Liver (tissue), 8 donors: ENCODE measurements at regions not wholly inside any gene's neighbourhood (a gene's known extent, or its start where the extent isn't known, plus 50 kb on each side); places are given as distances from the start of the nearest gene placed in this dataset.

Experiments used
- DNase-seq: peaks from one replicate; pipeline ENCODE4 v3.0.0-alpha.2; 2017; ENCODE audit warnings: low spot score
- H3K27ac ChIP-seq, 2 donors: one replicate each; pipeline ENCODE4 v1.7.0; 2013; ENCODE audit warnings: inconsistent platforms in 2 of 2, low read length in 2 of 2, control low read depth in 1 of 2, low read depth in 1 of 2, mild to moderate bottlenecking in 1 of 2
- H3K27me3 ChIP-seq, 4 donors: one replicate each; pipeline versions ENCODE4 v1.6.1 to v1.7.0; 2013; ENCODE audit warnings: low read length in 3 of 4, inconsistent platforms in 1 of 4, mild to moderate bottlenecking in 1 of 4, moderate library complexity in 1 of 4; ENCODE audit not compliant: control insufficient read depth in 4 of 4, insufficient read depth in 4 of 4
- H3K36me3 ChIP-seq, 4 donors: one replicate each; pipeline versions ENCODE4 v1.6.1 to v1.7.0; 2013; ENCODE audit warnings: low read length in 3 of 4, mild to moderate bottlenecking in 3 of 4, low read depth in 1 of 4, moderate library complexity in 1 of 4; ENCODE audit not compliant: control insufficient read depth in 4 of 4, insufficient read depth in 3 of 4
- H3K4me1 ChIP-seq, 4 donors: one replicate each; pipeline versions ENCODE4 v1.6.1 to v1.7.0; 2013; ENCODE audit warnings: low read length in 3 of 4, mild to moderate bottlenecking in 3 of 4, moderate library complexity in 1 of 4; ENCODE audit not compliant: control insufficient read depth in 4 of 4, insufficient read depth in 4 of 4
- H3K4me3 ChIP-seq, 3 donors: one replicate each; pipeline versions ENCODE4 v1.6.1 to v1.7.0; 2013; ENCODE audit warnings: low read length in 3 of 3, control low read depth in 1 of 3, low read depth in 1 of 3, mild to moderate bottlenecking in 1 of 3
- H3K9ac ChIP-seq, 2 donors: one replicate each; pipeline ENCODE4 v1.7.0; 2013; ENCODE audit warnings: low read length in 2 of 2, mild to moderate bottlenecking in 2 of 2, moderate library complexity in 2 of 2, control low read depth in 1 of 2, low read depth in 1 of 2
- H3K9me3 ChIP-seq, 4 donors: one replicate each; pipeline versions ENCODE4 v1.6.1 to v1.7.0; 2013; ENCODE audit warnings: low read length in 3 of 4; ENCODE audit not compliant: control insufficient read depth in 4 of 4
- EGR1 ChIP-seq, 2 donors: IDR thresholded peaks; 2 replicates each; pipeline ENCODE4 v1.6.1; 2016 to 2018; ENCODE audit warnings: antibody characterized with exemption in 2 of 2, low read depth in 2 of 2
- FOXA1 ChIP-seq: IDR thresholded peaks from 2 replicates; pipeline ENCODE4 v1.6.1; 2016; ENCODE audit warnings: antibody characterized with exemption
- FOXA2 ChIP-seq: IDR thresholded peaks from 2 replicates; pipeline ENCODE4 v1.6.1; 2016; ENCODE audit warnings: antibody characterized with exemption
- GABPA ChIP-seq, 2 donors: IDR thresholded peaks in 1 of 2; conservative IDR thresholded peaks in 1 of 2; 2 replicates each; pipeline ENCODE4 v1.6.1; 2016; ENCODE audit warnings: antibody characterized with exemption in 2 of 2, mild to moderate bottlenecking in 1 of 2, moderate library complexity in 1 of 2
- HNF4A ChIP-seq, 2 donors: conservative IDR thresholded peaks; 2 replicates each; pipeline ENCODE4 v1.6.1; 2016; ENCODE audit warnings: antibody characterized with exemption in 2 of 2, mild to moderate bottlenecking in 2 of 2
- JUND ChIP-seq, 2 donors: IDR thresholded peaks; 2 replicates each; pipeline ENCODE4 v1.6.1; 2016; ENCODE audit warnings: antibody characterized with exemption in 2 of 2
- MAX ChIP-seq: IDR thresholded peaks from 2 replicates; pipeline ENCODE4 v1.6.1; 2016; ENCODE audit warnings: antibody characterized with exemption
- NR2F2 ChIP-seq: IDR thresholded peaks from 2 replicates; pipeline ENCODE4 v1.6.1; 2016; ENCODE audit warnings: antibody characterized with exemption
- RAD21 ChIP-seq, 2 donors: IDR thresholded peaks; 2 replicates each; pipeline ENCODE4 v1.6.1; 2016; ENCODE audit warnings: antibody characterized with exemption in 2 of 2, mild to moderate bottlenecking in 2 of 2
- REST ChIP-seq: IDR thresholded peaks from 2 replicates; pipeline ENCODE4 v1.6.1; 2016; ENCODE audit warnings: antibody characterized with exemption, mild to moderate bottlenecking
- RXRA ChIP-seq, 2 donors: IDR thresholded peaks; 2 replicates each; pipeline ENCODE4 v1.6.1; 2017 to 2018; ENCODE audit warnings: antibody characterized with exemption in 2 of 2, mild to moderate bottlenecking in 1 of 2
- SP1 ChIP-seq: IDR thresholded peaks from 2 replicates; pipeline ENCODE4 v1.6.1; 2018; ENCODE audit warnings: antibody characterized with exemption, mild to moderate bottlenecking
- TAF1 ChIP-seq: conservative IDR thresholded peaks from 2 replicates; pipeline ENCODE4 v1.6.1; 2016; ENCODE audit warnings: antibody characterized with exemption, mild to moderate bottlenecking
- WGBS: extraction: QIAGEN DNeasy Blood & Tissue Kit; methylation state at CpG from one replicate; pipeline ENCODE4 v1.1.7; 2013; 5-methylcytosine and 5-hydroxymethylcytosine counted together
- TF ChIP-seq, protein P1 (sequence below): fragments of 150-350 bp; IDR thresholded peaks from 2 replicates; pipeline ENCODE4 v1.5.1; 2017; ENCODE audit warnings: improper control_type of control experiment, low read depth, low read length; ENCODE audit not compliant: missing input control
- TF ChIP-seq, protein P2 (sequence below): IDR thresholded peaks from 2 replicates; pipeline ENCODE4 v1.6.1; 2016; ENCODE audit warnings: antibody characterized with exemption
- donor health status: healthy.
- donor health status: healthy.
- donor health status: healthy.
- donor health status: healthy.
- donor health status: healthy.

GRCh38 chr12:88985011-88985410, 367.3 kb downstream of the DUSP6 start (continued):
- TF ChIP-seq, protein P1, sequence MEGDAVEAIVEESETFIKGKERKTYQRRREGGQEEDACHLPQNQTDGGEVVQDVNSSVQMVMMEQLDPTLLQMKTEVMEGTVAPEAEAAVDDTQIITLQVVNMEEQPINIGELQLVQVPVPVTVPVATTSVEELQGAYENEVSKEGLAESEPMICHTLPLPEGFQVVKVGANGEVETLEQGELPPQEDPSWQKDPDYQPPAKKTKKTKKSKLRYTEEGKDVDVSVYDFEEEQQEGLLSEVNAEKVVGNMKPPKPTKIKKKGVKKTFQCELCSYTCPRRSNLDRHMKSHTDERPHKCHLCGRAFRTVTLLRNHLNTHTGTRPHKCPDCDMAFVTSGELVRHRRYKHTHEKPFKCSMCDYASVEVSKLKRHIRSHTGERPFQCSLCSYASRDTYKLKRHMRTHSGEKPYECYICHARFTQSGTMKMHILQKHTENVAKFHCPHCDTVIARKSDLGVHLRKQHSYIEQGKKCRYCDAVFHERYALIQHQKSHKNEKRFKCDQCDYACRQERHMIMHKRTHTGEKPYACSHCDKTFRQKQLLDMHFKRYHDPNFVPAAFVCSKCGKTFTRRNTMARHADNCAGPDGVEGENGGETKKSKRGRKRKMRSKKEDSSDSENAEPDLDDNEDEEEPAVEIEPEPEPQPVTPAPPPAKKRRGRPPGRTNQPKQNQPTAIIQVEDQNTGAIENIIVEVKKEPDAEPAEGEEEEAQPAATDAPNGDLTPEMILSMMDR, result no peak
- TF ChIP-seq GABPA (IDR thresholded peaks at IDR 0.05 in 1 of 2, conservative IDR thresholded peaks at IDR 0.05 in 1 of 2), result no peak
- TF ChIP-seq MAX, result no peak
- no peak for TF ChIP-seq NR2F2
- TF ChIP-seq JUND (IDR thresholded peaks at IDR 0.05), result no peak
- no peak for TF ChIP-seq EGR1 (IDR thresholded peaks at IDR 0.05; ENCODE audit: low read depth in 2 of 2)

DNA sequence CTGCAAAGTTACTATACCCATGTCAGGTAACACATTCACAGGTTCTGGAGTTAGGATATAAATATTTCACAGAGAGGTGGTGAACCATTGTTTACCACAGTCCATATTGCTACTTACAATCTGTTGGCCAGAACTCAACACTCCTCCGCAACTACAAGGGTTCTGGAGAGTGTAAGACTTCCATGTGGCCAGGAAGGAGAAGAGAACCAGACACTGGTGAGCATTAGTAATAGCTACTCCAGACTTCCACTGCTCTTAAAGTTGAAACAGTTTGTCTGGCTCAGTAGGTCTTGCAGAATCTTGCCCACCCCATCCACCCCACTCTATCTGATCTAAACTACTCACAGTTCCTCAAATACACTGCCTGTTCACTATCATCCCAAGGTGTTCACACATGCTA, 369.6 kb downstream of the DUSP6 start:
- no peaks in the 10 kb centered on the region for H3K27me3 ChIP-seq
- no peaks in the 10 kb centered on the region for H3K9me3 ChIP-seq
- 96% methylated on average over 1 of the region's 1 CpG for WGBS
- H3K27ac ChIP-seq, result no peak overlapping the region
- no peaks in the 10 kb centered on the region for H3K4me1 ChIP-seq
- no peaks in the 10 kb centered on the region for H3K36me3 ChIP-seq
- TF ChIP-seq SP1 (no peak), FOXA1 (no peak), RAD21 (IDR thresholded peaks at IDR 0.05) (no peak), JUND (IDR thresholded peaks at IDR 0.05) (no peak), REST (no peak), RXRA (IDR thresholded peaks at IDR 0.05) (no peak), EGR1 (IDR thresholded peaks at IDR 0.05; ENCODE audit: low read depth in 2 of 2) (no peak)
- TF ChIP-seq, protein P2, sequence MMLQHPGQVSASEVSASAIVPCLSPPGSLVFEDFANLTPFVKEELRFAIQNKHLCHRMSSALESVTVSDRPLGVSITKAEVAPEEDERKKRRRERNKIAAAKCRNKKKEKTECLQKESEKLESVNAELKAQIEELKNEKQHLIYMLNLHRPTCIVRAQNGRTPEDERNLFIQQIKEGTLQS, result no peak
- DNase-seq, result no peak
- no peak overlapping the region for H3K9ac ChIP-seq
- H3K4me3 ChIP-seq, result no peak overlapping the region

GRCh38 chr12:88977115-88977514, 375.2 kb downstream of the DUSP6 start:
- 86% methylated on average over 2 of the region's 2 CpGs for WGBS
- H3K9me3 ChIP-seq, result no peaks in the 10 kb centered on the region
- H3K9ac ChIP-seq, result no peak overlapping the region
- H3K4me1 ChIP-seq, result no peaks in the 10 kb centered on the region
- H3K27me3 ChIP-seq, result no peaks in the 10 kb centered on the region
- H3K36me3 ChIP-seq, result no peaks in the 10 kb centered on the region
- TF ChIP-seq FOXA2 (no peak), RAD21 (IDR thresholded peaks at IDR 0.05) (no peak), SP1 (no peak), RXRA (IDR thresholded peaks at IDR 0.05) (no peak), HNF4A (conservative IDR thresholded peaks at IDR 0.05) (no peak), TAF1 (no peak), REST (no peak), JUND (IDR thresholded peaks at IDR 0.05) (no peak)
- TF ChIP-seq, protein P2, result no peak
- TF ChIP-seq, protein P1, result no peak
- H3K27ac ChIP-seq, result no peak overlapping the region
- no peak for DNase-seq
- H3K4me3 ChIP-seq, result no peak overlapping the region
